Brain microvascular endothelial cell (primary cell): ENCODE measurements at regions not wholly inside any gene's neighbourhood (a gene's known extent, or its start where the extent isn't known, plus 50 kb on each side); places are given as distances from the start of the nearest gene placed in this dataset.

Experiments
- DNase-seq: peaks from one replicate; pipeline ENCODE4 v3.0.0-alpha.2; 2020
- H3K27ac ChIP-seq: fragments of 250-450 bp; sonication (Bioruptor Pico); 2 replicates; pipeline ENCODE4 v1.5.1; 2020; ENCODE audit warnings: mild to moderate bottlenecking, moderate library complexity
- H3K27me3 ChIP-seq: fragments of 250-450 bp; sonication (Bioruptor Pico); replicated peaks from 2 replicates; pipeline ENCODE4 v1.5.1; 2020; ENCODE audit warnings: mild to moderate bottlenecking
- H3K36me3 ChIP-seq: fragments of 250-450 bp; sonication (Bioruptor Pico); replicated peaks from 2 replicates; pipeline ENCODE4 v1.5.1; 2020; ENCODE audit warnings: mild to moderate bottlenecking
- H3K4me3 ChIP-seq: 2 replicates; pipeline ENCODE4 v1.5.1; 2011; ENCODE audit warnings: low read depth, mild to moderate bottlenecking, control low read depth, low read length, moderate library complexity
- CTCF ChIP-seq: IDR thresholded peaks from 2 replicates; pipeline ENCODE4 v1.5.1; 2011; ENCODE audit warnings: low read depth, mild to moderate bottlenecking, moderate library complexity, low read length, control low read depth, inconsistent platforms; ENCODE audit errors: missing control alignments
- in situ Hi-C: cut with HindIII; loops from 2 replicates; pipeline ENCODE4 v1.10.0; 2017; ENCODE audit warnings: low sequenced_read_pairs, low pct_ligation_motif_present

- no peak overlapping the region for H3K4me3 ChIP-seq
- no peak for TF ChIP-seq CTCF
- no peaks in the 10 kb centered on the region for H3K36me3 ChIP-seq
- no peak overlapping the region for H3K27ac ChIP-seq
- H3K27me3 ChIP-seq: no peaks in the 10 kb centered on the region
- DNase-seq: no peak
- in situ Hi-C loops: no loop called here
These were observed 690.1 kb upstream of the KLHL29 start for GRCh38 chr2:22694856-22695255.

- in situ Hi-C loops: no loop called here
- no peak for DNase-seq
- no peaks in the 10 kb centered on the region for H3K27me3 ChIP-seq
- no peak overlapping the region for H3K4me3 ChIP-seq
- no peaks in the 10 kb centered on the region for H3K36me3 ChIP-seq
- TF ChIP-seq CTCF: no peak
- no peak overlapping the region for H3K27ac ChIP-seq
These were observed 687.8 kb upstream of the KLHL29 start for GRCh38 chr2:22697054-22697788.

DNA sequence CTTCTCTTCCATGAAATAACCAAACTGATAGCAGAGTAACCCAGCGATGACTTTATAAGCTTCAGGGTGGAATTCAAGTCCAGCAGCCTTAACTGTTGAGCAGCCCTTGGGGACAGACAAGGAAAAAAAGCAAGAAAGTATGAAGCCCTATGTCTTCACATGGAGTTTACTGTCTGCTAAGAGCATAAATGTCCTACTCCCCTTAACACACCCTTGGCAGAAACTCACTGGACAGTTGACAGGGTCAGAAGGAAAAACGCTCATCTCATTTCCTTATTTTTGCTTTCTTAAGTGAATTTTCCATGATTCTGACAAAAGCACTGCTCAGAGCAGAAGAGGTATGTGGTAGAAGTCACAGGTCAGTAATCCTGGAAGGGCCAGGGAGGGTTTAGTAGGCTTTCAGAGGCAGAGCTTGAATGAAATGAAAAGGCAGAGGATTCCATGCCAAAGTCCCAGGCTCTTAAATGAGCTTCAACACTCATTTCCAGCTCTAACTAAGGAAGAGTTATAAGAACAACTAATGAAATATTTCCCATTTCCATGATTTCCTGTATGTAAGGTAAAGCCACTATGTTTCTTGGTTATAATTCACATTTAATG lies 683.3 kb upstream of the KLHL29 start:
- Histone ChIP-seq H3K4me3 (no peak overlapping the region), H3K27me3 (no peaks in the 10 kb centered on the region), H3K36me3 (no peaks in the 10 kb centered on the region), H3K27ac (no peak overlapping the region)
- DNase-seq: no peak
- no peak for TF ChIP-seq CTCF
- in situ Hi-C loops: no loop called here

DNA sequence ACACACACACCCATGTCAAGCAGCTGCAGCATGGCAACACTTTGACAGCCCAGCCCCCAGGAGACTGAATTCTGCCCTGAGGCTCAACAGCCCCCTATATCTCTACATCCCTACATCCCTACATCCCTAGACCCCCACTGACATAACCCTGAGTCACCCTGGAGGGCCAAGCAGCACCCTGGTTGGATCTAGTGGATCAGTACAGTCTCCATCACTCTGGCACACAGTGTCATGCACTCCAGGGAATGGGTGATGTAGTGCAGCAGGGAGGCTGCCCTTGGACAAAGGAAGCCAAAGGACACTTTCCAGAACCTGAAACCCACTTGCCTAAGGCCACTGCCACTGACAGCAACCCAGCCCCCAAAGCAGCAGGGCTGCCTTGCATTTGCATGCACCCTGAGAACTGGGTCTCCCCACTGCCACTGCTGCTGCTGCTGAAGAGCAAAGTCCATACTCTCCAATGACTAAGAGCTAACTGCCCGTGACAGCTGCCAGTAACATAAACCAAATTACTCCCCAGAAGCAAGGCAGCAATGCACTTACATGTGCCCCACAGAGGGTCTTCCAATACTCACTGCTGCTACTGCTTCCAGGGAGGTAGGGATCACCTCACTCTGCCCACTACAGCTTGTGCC lies 681.6 kb upstream of the KLHL29 start:
- H3K27ac ChIP-seq: no peak overlapping the region
- H3K4me3 ChIP-seq: no peak overlapping the region
- H3K36me3 ChIP-seq: no peaks in the 10 kb centered on the region
- no peak for DNase-seq
- TF ChIP-seq CTCF: no peak
- H3K27me3 ChIP-seq: no peaks in the 10 kb centered on the region
- in situ Hi-C loops: no loop called here

GRCh38 chr2:22719396-22719795 lies 665.6 kb upstream of the KLHL29 start:
- no peaks in the 10 kb centered on the region for H3K27me3 ChIP-seq
- no peak for DNase-seq
- H3K4me3 ChIP-seq: no peak overlapping the region
- no peaks in the 10 kb centered on the region for H3K36me3 ChIP-seq
- H3K27ac ChIP-seq: no peak overlapping the region
- in situ Hi-C loops: no loop called here
- TF ChIP-seq CTCF: no peak
